Left lung (tissue), 4 donors: ENCODE measurements at regions not wholly inside any gene's neighbourhood (a gene's known extent, or its start where the extent isn't known, plus 50 kb on each side); places are given as distances from the start of the nearest gene placed in this dataset.

Experiments
- ATAC-seq: fragments of 200-7000 bp; cut with Tn5 transposase; one replicate; pipeline ENCODE4 v1.9.1; 2020; ENCODE audit warnings: moderate library complexity
- DNase-seq, 4 donors: peaks; one replicate each; pipeline ENCODE4 v3.0.0-alpha.2; 2013 to 2020
- H3K27ac ChIP-seq, 2 donors: fragments of 200-600 bp; sonication (generic) in 1 of 2; one replicate each; pipeline versions ENCODE4 v1.5.0 to v1.8.0; 2020 to 2021
- H3K27me3 ChIP-seq, 2 donors: fragments of 200-600 bp; sonication (generic) in 1 of 2; one replicate each; pipeline versions ENCODE4 v1.5.0 to v1.8.0; 2020 to 2021
- H3K36me3 ChIP-seq, 2 donors: fragments of 200-600 bp; sonication (generic) in 1 of 2; one replicate each; pipeline versions ENCODE4 v1.5.0 to v1.8.0; 2020 to 2021
- H3K4me1 ChIP-seq, 2 donors: fragments of 200-600 bp; one replicate each; pipeline ENCODE4 v1.8.0; 2021
- H3K4me3 ChIP-seq, 2 donors: fragments of 200-600 bp; sonication (generic) in 1 of 2; one replicate each; pipeline versions ENCODE4 v1.5.0 to v1.8.0; 2020 to 2021; ENCODE audit warnings: mild to moderate bottlenecking in 1 of 2
- H3K9me3 ChIP-seq, 2 donors: fragments of 200-600 bp; sonication (generic) in 1 of 2; one replicate each; pipeline versions ENCODE4 v1.5.0 to v1.8.0; 2020 to 2021
- CTCF ChIP-seq, 2 donors: fragments of 200-600 bp; sonication (generic) in 1 of 2; IDR thresholded peaks; one replicate each; pipeline versions ENCODE4 v1.5.0 to v1.8.0; 2021; ENCODE audit warnings: antibody characterized with exemption in 2 of 2
- intact Hi-C, 2 donors: fragments of 100-400 bp; cut with DNase I; formaldehyde crosslinking; loops; one replicate each; pipeline versions ENCODE4 v1.11.2 to v1.14.2; 2022
- donor health status: DM: no; HTN: yes; CAD: no.
- donor health status: DM: no; HTN: no; CAD: no.

- Histone ChIP-seq H3K27ac (no peak overlapping the region), H3K4me3 (no peak overlapping the region), H3K9me3 (no peaks in the 10 kb centered on the region), H3K4me1 (no peaks in the 10 kb centered on the region), H3K27me3 (no peaks in the 10 kb centered on the region), H3K36me3 (no peaks in the 10 kb centered on the region)
- TF ChIP-seq CTCF (IDR thresholded peaks at IDR 0.05) = no peak
- ATAC-seq (no peak), DNase-seq (no peak)
- intact Hi-C loops = no loop called here
These were observed 538.5 kb downstream of the ZEB2 start for GRCh38 chr2:143981428-143981827.

GRCh38 chr2:143977356-143977755, 542.6 kb downstream of the ZEB2 start:
- no peak overlapping the region for H3K4me3 ChIP-seq
- no peak overlapping the region for H3K27ac ChIP-seq
- H3K27me3 ChIP-seq = no peaks in the 10 kb centered on the region
- no peaks in the 10 kb centered on the region for H3K4me1 ChIP-seq
- TF ChIP-seq CTCF (IDR thresholded peaks at IDR 0.05) = no peak
- ATAC-seq (no peak), DNase-seq (no peak)
- no peaks in the 10 kb centered on the region for H3K36me3 ChIP-seq
- intact Hi-C loops = no loop called here
- no peaks in the 10 kb centered on the region for H3K9me3 ChIP-seq

- H3K9me3 ChIP-seq = no peaks in the 10 kb centered on the region
- H3K4me3 ChIP-seq = no peak overlapping the region
- intact Hi-C loops = no loop called here
- ATAC-seq (no peak), DNase-seq (no peak)
- H3K27ac ChIP-seq = no peak overlapping the region
- TF ChIP-seq CTCF (IDR thresholded peaks at IDR 0.05) = no peak
- no peaks in the 10 kb centered on the region for H3K36me3 ChIP-seq
- no peaks in the 10 kb centered on the region for H3K27me3 ChIP-seq
- no peaks in the 10 kb centered on the region for H3K4me1 ChIP-seq
These were observed 544.7 kb downstream of the ZEB2 start for GRCh38 chr2:143975216-143975615.

- ATAC-seq (no peak), DNase-seq (no peak)
- TF ChIP-seq CTCF (IDR thresholded peaks at IDR 0.05) = no peak
- Histone ChIP-seq H3K9me3 (no peaks in the 10 kb centered on the region), H3K4me1 (no peaks in the 10 kb centered on the region), H3K27ac (no peak overlapping the region), H3K4me3 (no peak overlapping the region), H3K36me3 (no peaks in the 10 kb centered on the region), H3K27me3 (no peaks in the 10 kb centered on the region)
- intact Hi-C loops = no loop called here
These were observed 545.7 kb downstream of the ZEB2 start for GRCh38 chr2:143974262-143974661.

GRCh38 chr2:143968860-143969259, 551.1 kb downstream of the ZEB2 start:
- H3K9me3 ChIP-seq = no peaks in the 10 kb centered on the region
- no peak for TF ChIP-seq CTCF (IDR thresholded peaks at IDR 0.05)
- intact Hi-C loops = no loop called here

More at GRCh38 chr2:143968860-143969259, 551.1 kb downstream of the ZEB2 start:
- H3K4me1 ChIP-seq = no peaks in the 10 kb centered on the region
- no peaks in the 10 kb centered on the region for H3K36me3 ChIP-seq
- DNase-seq = no peak
- H3K4me3 ChIP-seq = no peak overlapping the region
- H3K27me3 ChIP-seq = no peaks in the 10 kb centered on the region
- H3K27ac ChIP-seq = no peak overlapping the region
- ATAC-seq = no peak
